HG03280 (cell line): ENCODE measurements at regions not wholly inside any gene's neighbourhood (a gene's known extent, or its start where the extent isn't known, plus 50 kb on each side); places are given as distances from the start of the nearest gene placed in this dataset.
A peak's percentile ranks its signal among the peaks of the same experiment; 100 is the strongest.

Experiments
- ATAC-seq: cut with Tn5 transposase; IDR thresholded peaks from one replicate; pipeline ENCODE4 v1.9.1; 2021; ENCODE audit warnings: mild to moderate bottlenecking, moderate library complexity; ENCODE audit not compliant: unreplicated experiment

DNA sequence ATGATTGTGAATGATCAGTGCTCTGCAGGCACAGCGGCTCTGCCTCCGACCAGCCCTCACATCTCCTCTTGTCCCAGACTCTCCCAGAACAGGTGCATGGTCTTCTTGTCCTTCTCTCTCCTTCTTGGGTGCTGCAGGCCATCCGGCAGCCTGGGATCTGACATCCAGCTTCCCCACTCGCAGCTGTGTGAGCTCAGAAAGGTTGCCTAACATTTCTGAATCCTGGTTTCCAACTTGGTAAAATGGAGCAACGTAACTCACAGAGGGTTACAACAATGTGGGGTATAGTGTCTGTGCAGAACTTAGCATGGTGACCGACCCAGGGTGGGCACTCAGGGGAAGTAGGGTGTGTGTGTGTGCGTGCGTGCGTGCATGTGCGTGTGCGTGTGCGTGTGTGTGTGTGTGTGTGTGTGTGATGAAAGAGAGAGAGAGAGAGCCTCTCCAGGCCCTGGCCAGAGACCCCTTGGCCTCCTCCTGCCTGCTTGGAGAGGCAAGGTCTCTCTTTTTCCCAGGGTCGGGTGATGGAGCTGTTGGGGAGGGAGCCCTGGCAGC is 110.1 kb downstream of the SNX5 start:
- ATAC-seq = no peak

DNA sequence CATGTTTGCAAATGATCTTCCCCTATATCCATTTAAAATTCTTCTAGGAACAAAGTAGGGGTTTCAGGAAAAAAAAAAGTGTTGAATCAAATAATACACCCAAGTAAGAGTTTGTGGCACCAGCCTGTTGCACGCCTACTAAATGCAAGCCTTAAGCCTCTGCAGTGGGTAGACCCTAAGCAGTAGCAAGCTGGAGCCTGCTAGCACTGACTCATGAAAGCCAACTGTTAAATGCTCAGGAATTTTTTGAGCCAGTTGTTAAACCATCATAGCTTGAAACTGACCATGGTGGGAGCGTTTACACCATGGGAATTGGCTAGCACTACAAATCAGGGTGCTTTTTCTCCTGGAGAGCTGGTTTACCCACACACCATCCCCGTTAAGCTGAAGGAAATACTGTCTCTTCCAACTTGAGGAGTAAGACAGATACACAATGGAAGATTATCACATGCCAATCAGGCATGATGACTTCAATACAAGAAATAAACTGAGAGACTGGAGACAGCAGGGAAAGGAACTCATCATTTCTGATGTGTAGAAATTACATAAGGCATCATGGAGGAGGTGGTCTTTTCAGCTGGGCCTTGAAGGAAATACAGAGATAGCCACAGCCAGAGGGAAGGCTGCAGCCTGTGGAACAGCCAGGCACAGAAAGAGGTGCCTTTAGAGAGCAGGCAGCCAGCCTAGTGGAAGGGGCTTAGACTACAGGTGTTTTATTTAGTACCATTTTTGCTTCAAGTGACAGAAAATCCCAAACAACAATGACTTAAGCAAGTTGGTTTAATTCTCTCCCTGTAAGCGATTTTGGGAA is 110.8 kb downstream of the SNX5 start:
- ATAC-seq = no peak

DNA sequence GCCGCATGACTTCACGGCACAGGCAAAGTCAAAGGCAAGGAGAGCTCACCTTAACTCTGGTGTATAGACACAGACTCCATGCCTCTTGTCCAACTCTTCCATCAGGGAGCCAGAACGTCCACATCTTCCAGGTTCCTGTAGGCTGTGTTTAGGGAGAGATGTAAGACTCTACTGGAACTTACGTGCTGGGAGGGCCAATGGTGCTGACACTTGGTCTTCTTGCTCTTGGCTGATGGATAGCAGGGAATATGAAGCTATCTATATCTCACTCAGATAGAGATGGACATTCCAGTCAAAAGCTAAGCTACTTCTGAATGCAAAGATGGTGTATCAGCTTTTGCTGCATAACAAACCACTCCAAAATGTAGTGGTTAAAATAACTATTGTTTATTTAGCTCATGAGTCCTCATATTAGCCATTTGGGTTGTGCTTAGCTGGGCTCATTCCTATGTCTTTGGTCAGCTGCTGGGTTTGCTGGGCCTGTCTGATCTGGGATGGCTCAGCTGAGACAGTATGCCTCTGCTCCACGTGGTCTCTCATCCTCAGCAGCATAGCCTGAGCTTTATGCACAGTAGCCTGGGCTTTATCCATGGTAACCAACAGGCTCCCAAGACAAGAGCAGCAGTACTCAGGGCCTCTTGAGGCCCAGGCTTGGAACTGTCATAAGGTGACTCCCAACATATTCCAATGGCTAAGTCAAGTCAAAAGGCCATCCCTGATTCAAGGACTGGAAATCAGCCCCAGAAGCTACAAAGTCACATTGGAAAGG is 111.6 kb downstream of the SNX5 start:
- ATAC-seq = no peak

GRCh38 chr20:17856024-17856564 is 112.5 kb downstream of the SNX5 start:
- peak; percentile 81 for ATAC-seq

DNA sequence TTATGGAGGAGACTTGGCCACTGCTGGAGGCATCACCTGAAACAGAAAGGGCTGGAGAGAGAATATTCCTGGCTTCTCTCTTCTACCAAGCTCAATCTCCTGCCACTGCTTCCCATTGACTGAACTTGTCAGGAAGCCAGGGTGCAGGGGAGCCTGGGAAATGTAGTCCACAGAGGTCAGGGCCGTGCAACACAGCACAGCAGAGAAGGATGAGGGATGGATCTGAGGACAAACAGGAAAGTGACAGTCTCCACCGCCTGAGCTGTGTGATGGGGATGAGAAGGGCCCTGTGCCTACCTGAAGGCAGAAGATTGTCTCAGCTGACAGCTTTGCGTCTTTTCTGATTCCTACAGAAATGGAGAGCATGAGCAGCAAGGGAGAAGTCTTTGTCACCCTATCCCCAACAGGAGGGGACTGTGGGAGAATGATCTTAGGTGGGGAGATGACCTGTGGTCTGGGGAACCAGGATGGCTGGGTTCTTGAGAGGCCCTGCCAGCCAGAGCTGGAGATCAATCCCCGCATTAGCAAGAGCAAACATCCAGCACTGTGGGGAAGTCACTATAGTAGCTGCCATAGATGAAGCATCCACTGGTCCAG is 114.2 kb downstream of the SNX5 start:
- no peak for ATAC-seq

GRCh38 chr20:17852323-17852722 is 116.3 kb downstream of the SNX5 start:
- ATAC-seq = no peak

- no peak for ATAC-seq
Observed at GRCh38 chr20:17850684-17851026, 117.9 kb downstream of the SNX5 start.

DNA sequence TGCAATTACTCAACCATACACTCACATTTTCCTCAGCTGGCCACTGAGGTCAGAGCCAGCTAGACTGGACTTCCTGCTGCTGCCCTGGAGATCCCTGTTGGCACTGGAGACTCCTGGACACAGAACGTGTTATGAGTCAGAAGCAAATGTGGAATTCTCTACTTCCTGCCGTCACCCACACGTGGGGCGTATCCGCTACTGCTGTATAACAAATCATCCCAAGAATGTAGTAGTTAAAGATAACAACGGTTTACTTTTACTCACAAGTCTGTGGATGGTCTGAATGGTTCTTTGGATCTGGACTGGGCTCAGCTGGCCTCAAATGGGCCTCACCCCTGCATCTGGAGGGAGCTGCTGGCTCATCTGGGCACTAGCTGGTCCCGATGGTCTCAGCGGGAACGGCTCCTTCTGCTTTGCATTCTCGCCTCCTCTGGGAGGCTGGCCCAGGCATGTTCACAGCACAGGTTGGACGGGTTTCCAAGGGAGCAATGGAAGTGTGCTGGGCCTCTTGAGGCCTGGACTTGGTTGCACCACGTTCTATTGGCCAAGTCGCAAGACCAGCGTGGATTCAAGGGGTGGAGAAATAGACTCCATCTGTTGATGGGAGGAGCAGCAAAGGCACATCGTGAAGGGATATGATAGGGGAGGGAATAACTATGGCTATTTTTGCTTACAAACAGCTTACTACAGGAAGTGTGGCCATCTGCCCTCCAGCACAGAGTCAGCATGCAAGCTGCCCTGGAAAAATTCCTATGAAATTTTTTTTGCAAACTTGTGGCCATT is 118.5 kb downstream of the SNX5 start:
- no peak for ATAC-seq

- no peak for ATAC-seq
Observed at GRCh38 chr20:17849138-17849900, 119.3 kb downstream of the SNX5 start.

DNA sequence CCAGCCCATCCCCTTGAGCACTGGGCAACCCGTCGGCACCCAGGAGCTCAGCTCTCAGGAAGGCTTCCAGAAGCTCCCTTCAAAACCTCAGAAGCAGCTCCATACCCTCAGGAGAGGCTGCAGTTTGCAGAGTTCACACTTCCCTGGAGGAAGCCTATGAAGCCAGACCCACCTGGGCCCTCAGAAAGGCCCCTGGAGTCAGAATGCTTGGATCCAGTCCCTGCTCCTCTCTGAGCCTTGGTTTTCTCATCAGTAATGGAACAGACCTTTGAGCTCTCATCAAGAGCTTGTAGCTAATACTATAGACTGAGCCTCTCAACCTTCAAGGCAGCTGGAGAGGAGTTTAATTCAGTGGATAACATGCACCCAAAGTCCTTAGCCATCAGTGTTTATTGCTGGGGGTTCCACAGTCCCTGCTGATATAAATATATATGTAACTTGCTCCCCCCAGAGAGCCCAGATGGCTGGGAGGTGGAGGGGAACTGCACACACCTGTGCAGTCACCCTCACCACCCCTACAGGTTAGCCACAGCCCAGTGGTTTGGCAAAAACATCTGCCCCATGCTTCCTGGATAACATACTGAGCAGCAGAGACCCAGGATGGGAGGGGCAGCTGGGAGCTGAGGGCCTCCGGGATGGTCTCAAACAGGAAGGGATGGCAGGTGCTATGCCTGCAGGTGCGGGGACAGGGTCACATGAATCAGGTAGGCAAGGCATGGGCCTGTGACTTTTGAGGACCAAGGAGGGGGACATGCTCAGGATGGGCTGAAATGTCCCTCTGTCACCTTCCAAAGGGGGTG is 120.1 kb downstream of the SNX5 start:
- no peak for ATAC-seq

DNA sequence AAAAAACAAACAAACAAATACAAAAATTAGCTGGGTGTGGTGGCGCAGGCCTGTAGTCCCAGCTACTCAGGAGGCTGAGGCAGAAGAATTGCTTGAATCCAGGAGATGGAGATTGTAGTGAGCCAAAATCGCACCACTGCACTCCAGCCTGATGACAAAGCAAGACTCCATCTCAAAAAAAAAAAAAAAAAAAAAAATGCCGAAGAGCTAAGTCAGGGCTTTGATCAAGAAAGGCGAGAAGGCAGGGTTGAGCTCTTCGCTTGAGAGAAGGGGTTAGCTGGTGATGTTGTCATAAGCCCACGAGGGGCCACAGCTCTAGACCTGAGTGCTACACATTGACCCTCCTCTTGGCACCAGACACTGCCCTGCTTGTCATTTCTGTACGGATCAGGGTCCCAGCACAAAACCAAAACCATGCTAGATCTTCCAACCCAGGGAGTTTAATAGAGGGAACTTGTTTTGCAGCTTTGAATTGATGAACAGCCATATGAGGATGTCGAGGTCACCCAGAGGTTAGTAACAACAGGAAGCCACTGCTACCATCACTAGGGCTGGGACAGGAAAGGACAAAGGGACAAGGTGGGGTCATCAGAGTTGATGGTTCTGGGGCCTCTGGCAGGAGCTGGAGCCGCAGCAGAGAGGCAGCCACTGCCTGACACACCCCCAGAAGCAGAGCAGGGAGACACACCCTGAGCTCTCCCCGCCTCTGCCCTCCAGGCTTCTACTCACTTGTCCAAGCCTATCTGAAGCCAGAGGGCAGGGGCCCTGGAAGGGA is 122.7 kb downstream of the SNX5 start:
- no peak for ATAC-seq

- ATAC-seq = no peak
Observed at GRCh38 chr20:17844549-17845298, 123.9 kb downstream of the SNX5 start.

DNA sequence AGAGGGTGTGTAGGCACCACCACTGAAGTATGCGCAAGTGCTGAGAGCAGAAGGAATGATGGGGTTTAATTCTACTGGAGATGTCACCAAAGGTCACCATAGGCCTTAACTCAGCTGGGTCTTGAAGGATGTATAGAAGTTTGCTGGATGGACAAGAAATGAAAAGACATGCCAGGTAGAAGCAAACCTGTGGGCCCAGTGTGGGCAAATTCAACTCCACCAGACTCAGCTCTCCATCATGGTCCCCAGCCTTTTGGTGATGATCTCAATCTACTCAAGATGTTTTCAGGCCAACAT is 124.5 kb downstream of the SNX5 start:
- no peak for ATAC-seq

DNA sequence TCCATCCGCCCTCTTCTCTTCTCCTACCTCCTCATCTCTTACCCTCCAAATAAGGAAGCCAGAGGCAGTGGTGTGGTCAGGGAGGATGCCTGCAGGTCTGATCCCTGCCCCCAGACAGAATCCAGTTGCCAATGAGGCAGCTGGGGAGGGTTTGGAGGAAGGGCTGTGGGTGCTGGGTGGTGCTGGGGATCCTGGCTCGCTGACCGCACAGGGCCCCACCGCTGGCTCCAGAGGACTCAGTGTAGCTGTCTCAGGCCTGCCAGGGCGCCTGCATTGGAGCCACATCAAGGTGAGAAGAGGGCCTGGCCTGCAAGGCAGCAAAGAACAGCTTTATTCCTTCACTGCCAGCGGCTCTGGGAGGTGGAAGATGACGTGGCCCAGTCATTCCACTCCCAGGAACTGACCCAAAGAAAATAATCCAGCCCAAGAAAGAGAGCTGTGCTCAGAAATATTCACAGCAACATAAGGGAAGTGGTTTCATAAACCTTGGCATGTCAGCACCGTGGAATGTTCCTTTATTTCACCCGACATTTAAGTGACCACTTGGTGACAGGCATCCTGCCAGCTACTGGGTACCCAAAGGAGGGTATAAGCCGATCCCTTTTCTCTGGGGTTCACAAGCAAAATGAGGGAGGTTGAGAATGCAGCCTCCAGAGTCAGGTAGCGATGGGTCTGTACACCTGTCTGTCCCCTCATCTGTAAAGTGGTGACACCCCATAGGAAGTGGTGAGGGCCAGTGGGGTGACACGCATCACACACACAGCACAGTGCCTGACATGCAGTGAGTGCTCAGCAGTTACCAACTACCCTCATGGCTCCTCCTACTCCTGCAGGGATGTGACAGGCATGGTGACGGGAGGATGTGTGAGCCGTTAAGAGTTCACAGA is 125.1 kb downstream of the SNX5 start:
- ATAC-seq = no peak

DNA sequence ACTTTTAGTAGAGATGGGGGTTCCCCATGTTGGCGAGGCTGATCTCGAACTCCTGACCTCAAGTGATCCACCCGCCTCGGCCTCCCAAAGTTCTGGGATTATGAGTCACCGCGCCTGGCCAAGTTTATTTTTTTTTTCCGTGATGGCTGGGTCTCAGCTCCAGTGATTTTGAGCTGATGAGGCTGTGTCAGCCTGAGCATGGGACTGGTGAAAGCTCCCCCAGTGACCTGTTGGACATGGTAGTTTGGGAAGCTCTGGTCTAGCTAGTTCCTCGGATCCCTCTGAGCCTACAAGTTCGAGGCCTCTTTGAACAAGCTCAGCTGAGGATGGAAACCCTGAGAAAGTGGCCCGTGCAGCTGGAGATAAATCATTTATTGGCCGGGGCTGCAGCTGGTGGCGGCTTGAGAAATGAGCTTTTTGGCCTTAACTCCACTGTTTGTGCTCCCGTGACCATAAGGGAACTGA is 126.8 kb downstream of the SNX5 start:
- no peak for ATAC-seq

- ATAC-seq = no peak
Observed at GRCh38 chr20:17840423-17840822, 128.2 kb downstream of the SNX5 start.

DNA sequence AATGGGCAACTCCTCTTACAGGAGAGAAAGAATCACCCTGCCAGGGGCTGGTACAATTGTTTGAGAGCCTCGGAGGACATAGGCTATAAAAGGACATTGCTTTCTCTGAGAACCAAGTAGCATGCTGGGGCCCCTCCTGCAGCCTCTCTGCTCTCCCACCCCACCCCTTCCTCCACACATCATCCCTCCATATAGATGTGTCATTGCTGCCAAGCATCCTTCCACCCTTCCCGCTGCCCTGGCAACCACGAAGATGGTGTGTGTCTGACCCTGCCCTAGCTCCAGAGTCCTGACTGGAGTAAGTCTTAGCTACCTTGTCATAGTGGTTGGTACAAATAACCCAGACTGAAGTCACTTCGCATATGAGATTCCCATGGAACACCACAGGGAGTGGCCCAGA is 129.7 kb downstream of the SNX5 start:
- ATAC-seq = no peak
